Natural killer cell (primary cell): ENCODE measurements at regions not wholly inside any gene's neighbourhood (a gene's known extent, or its start where the extent isn't known, plus 50 kb on each side); places are given as distances from the start of the nearest gene placed in this dataset.

Experiments
- ATAC-seq, 3 donors: fragments of 150-1000 bp in 2 of 3; fragments of 200-7000 bp in 1 of 3; cut with Tn5 transposase; 1 replicate in 1 of 3; 2 replicates in 2 of 3; pipeline ENCODE4 v1.10.0; 2021; ENCODE audit warnings: mild to moderate bottlenecking in 2 of 3, moderate library complexity in 2 of 3
- DNase-seq, 2 donors: peaks; one replicate each; pipeline versions ENCODE4 v3.0.0 to v3.0.0-alpha.2; 2013 to 2021; ENCODE audit warnings: mixed read lengths in 1 of 2
- H3K27ac ChIP-seq: one replicate; pipeline ENCODE4 v1.5.1; 2013; ENCODE audit warnings: mild to moderate bottlenecking, low read length
- H3K27me3 ChIP-seq: one replicate; pipeline ENCODE4 v1.6.1; 2013; ENCODE audit warnings: low read length; ENCODE audit not compliant: control insufficient read depth, insufficient read depth
- H3K36me3 ChIP-seq: one replicate; pipeline ENCODE4 v1.6.1; 2013; ENCODE audit warnings: low read length; ENCODE audit not compliant: control insufficient read depth, insufficient read depth
- H3K4me1 ChIP-seq: one replicate; pipeline ENCODE4 v1.6.1; 2013; ENCODE audit warnings: low read length; ENCODE audit not compliant: control insufficient read depth, insufficient read depth
- H3K4me3 ChIP-seq: one replicate; pipeline ENCODE4 v1.5.1; 2013; ENCODE audit warnings: low read length
- H3K9me3 ChIP-seq: one replicate; pipeline ENCODE4 v1.6.1; 2013; ENCODE audit warnings: low read length; ENCODE audit not compliant: control insufficient read depth, insufficient read depth
- H3K27ac Mint-ChIP-seq, 2 donors: one replicate each; pipeline ENCODE4 v1.8.0; 2022; ENCODE audit warnings: mild to moderate bottlenecking in 2 of 2, mixed read lengths in 2 of 2, moderate library complexity in 1 of 2
- H3K27me3 Mint-ChIP-seq, 2 donors: one replicate each; pipeline ENCODE4 v1.8.0; 2022; ENCODE audit warnings: low read depth in 2 of 2, mixed read lengths in 2 of 2
- H3K36me3 Mint-ChIP-seq: one replicate; pipeline ENCODE4 v1.8.0; 2022; ENCODE audit warnings: mixed read lengths
- H3K4me1 Mint-ChIP-seq, 2 donors: one replicate each; pipeline ENCODE4 v1.8.0; 2022; ENCODE audit warnings: mixed read lengths in 2 of 2
- H3K4me3 Mint-ChIP-seq: one replicate; pipeline ENCODE4 v1.8.0; 2022; ENCODE audit warnings: mild to moderate bottlenecking, moderate library complexity, mixed read lengths
- H3K9me3 Mint-ChIP-seq, 2 donors: one replicate each; pipeline ENCODE4 v1.8.0; 2022; ENCODE audit warnings: mixed read lengths in 2 of 2
- CTCF ChIP-seq: fragments of 200-600 bp; IDR thresholded peaks from one replicate; pipeline ENCODE4 v1.8.0; 2022; ENCODE audit warnings: antibody characterized with exemption
- WGBS: methylation state at CpG from one replicate; pipeline ENCODE4 v1.1.7; 2013; ENCODE audit warnings: missing lambda C conversion rate; ENCODE audit not compliant: insufficient coverage; 5-methylcytosine and 5-hydroxymethylcytosine counted together
- intact Hi-C: fragments of 100-400 bp; cut with micrococcal nuclease; formaldehyde crosslinking; loops from one replicate; pipeline ENCODE4 v1.14.2; 2022

- ATAC-seq (no peak), DNase-seq (no peak)
- H3K36me3 ChIP-seq = no peaks in the 10 kb centered on the region
- peaks cover 0 to 4% of the 10 kb centered on the region in 2 donors for H3K9me3 Mint-ChIP-seq
- no peaks in the 10 kb centered on the region for H3K4me1 ChIP-seq
- no peaks in the 10 kb centered on the region for H3K4me1 Mint-ChIP-seq
- WGBS = 87% methylated on average over 3 of the region's 3 CpGs
- H3K9me3 ChIP-seq = peaks cover 17% of the 10 kb centered on the region
- TF ChIP-seq CTCF = no peak
- intact Hi-C loops = no loop called here
- H3K27ac ChIP-seq = no peak overlapping the region
- H3K27ac Mint-ChIP-seq = no peak overlapping the region
- no peaks in the 10 kb centered on the region for H3K36me3 Mint-ChIP-seq
- no peaks in the 10 kb centered on the region for H3K27me3 Mint-ChIP-seq
- no peak overlapping the region for H3K4me3 Mint-ChIP-seq
- no peak overlapping the region for H3K4me3 ChIP-seq
- no peaks in the 10 kb centered on the region for H3K27me3 ChIP-seq
These were observed 210.3 kb downstream of the AMY1C start for GRCh38 chr1:103960045-103960444.

DNA sequence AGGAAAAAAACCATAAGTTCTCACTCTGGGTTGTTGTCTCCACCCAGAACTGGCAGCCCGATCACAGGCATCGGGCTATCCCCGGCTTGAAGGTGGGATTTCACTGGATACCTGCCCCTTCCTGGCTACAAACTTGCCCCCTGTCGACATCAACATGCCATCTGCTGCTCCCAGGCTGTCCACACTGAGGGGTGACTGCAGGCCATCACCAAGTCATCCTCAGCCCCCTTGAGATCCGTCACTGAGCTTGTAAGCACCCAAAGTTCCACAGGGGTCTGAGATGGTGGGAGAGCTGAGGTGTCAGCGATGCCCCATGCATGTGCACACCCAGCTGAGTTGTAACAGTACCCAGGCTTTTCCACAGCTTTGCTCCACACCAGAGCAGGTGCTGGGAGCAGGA lies 211.0 kb downstream of the AMY1C start:
- H3K4me3 ChIP-seq = no peak overlapping the region
- H3K9me3 ChIP-seq = peaks cover 17% of the 10 kb centered on the region
- H3K27ac ChIP-seq = no peak overlapping the region
- Mint-ChIP-seq H3K27me3 (no peaks in the 10 kb centered on the region), H3K4me3 (no peak overlapping the region), H3K36me3 (no peaks in the 10 kb centered on the region), H3K27ac (no peak overlapping the region), H3K4me1 (no peaks in the 10 kb centered on the region), H3K9me3 (peaks cover 2 to 6% of the 10 kb centered on the region in 2 donors)
- ATAC-seq = no peak
- no peak for DNase-seq
- H3K36me3 ChIP-seq = no peaks in the 10 kb centered on the region
- 85% methylated on average over 6 of the region's 6 CpGs for WGBS
- TF ChIP-seq CTCF = no peak
- intact Hi-C loops = no loop called here
- no peaks in the 10 kb centered on the region for H3K27me3 ChIP-seq
- H3K4me1 ChIP-seq = no peaks in the 10 kb centered on the region

DNA sequence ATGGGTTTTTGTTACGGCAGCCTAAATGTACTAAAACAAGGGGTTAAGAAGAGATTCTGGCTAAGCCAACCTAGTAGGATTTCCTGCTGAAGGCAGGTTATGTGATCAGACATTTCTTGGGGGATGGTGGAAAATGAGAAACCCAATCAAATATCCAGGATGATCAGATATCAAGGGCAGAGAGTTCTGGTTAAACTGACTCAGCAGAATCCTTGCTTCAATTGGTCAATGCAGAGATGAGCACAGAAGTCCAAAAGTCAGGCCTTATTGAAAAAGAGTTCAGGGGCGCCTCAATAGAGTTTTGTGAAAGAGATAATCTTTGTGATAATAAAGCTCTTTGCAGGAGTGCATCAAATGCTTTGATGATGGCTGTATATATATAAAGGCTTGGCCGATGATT lies 237.1 kb downstream of the AMY1C start:
- 96% methylated on average over 3 of the region's 3 CpGs for WGBS
- Mint-ChIP-seq H3K36me3 (no peaks in the 10 kb centered on the region), H3K9me3 (peaks cover 4 to 8% of the 10 kb centered on the region in 2 donors), H3K4me1 (no peaks in the 10 kb centered on the region), H3K27me3 (no peaks in the 10 kb centered on the region), H3K27ac (no peak overlapping the region), H3K4me3 (no peak overlapping the region)
- TF ChIP-seq CTCF = no peak
- Histone ChIP-seq H3K27ac (no peak overlapping the region), H3K36me3 (no peaks in the 10 kb centered on the region), H3K27me3 (no peaks in the 10 kb centered on the region), H3K4me3 (no peak overlapping the region), H3K9me3 (no peaks in the 10 kb centered on the region), H3K4me1 (no peaks in the 10 kb centered on the region)
- DNase-seq (no peak), ATAC-seq (no peak)
- intact Hi-C loops = no loop called here

GRCh38 chr1:103997631-103998030 lies 247.9 kb downstream of the AMY1C start:
- no peaks in the 10 kb centered on the region for H3K36me3 ChIP-seq
- H3K27ac Mint-ChIP-seq = no peak overlapping the region
- H3K4me3 Mint-ChIP-seq = no peak overlapping the region
- DNase-seq (no peak), ATAC-seq (no peak)
- H3K9me3 ChIP-seq = no peaks in the 10 kb centered on the region
- no peaks in the 10 kb centered on the region for H3K27me3 ChIP-seq
- H3K4me1 ChIP-seq = no peaks in the 10 kb centered on the region
- no peak for TF ChIP-seq CTCF
- H3K4me3 ChIP-seq = no peak overlapping the region
- WGBS = no CpG with 5 or more reads among the region's 3 CpGs
- H3K9me3 Mint-ChIP-seq = peaks cover 2 to 4% of the 10 kb centered on the region in 2 donors
- peaks cover 0 to 3% of the 10 kb centered on the region in 2 donors for H3K27me3 Mint-ChIP-seq
- H3K4me1 Mint-ChIP-seq = no peaks in the 10 kb centered on the region
- H3K36me3 Mint-ChIP-seq = no peaks in the 10 kb centered on the region
- H3K27ac ChIP-seq = no peak overlapping the region
- intact Hi-C loops = no loop called here
